Pancreas (tissue), 10 donors: ENCODE measurements at regions not wholly inside any gene's neighbourhood (a gene's known extent, or its start where the extent isn't known, plus 50 kb on each side); places are given as distances from the start of the nearest gene placed in this dataset.

Source experiments
- ATAC-seq, 4 donors: fragments of 200-7000 bp; cut with Tn5 transposase; one replicate each; pipeline versions ENCODE4 v1.8.0 to v1.9.1; 2020; ENCODE audit warnings: mild to moderate bottlenecking in 4 of 4, moderate library complexity in 4 of 4
- DNase-seq, 6 donors: peaks; one replicate each; pipeline ENCODE4 v3.0.0-alpha.2; 2020
- FAIRE-seq: peaks from 2 replicates; lab custom pipeline; 2012; peaks lifted over from hg19 to GRCh38; lab: Jason Lieb, UNC
- H3K27ac ChIP-seq, 4 donors: fragments of 200-600 bp; sonication (generic); 1 replicate in 3 of 4; 2 replicates in 1 of 4; pipeline versions ENCODE4 v1.5.0 to v1.8.0; 2020
- H3K27me3 ChIP-seq, 4 donors: fragments of 200-600 bp; one replicate each; pipeline ENCODE4 v1.8.0; 2021
- H3K36me3 ChIP-seq, 3 donors: fragments of 200-600 bp; sonication (generic) in 1 of 3; one replicate each; pipeline versions ENCODE4 v1.5.0 to v1.8.0; 2020 to 2021
- H3K4me1 ChIP-seq, 3 donors: fragments of 200-600 bp; one replicate each; pipeline ENCODE4 v1.8.0; 2021
- H3K4me3 ChIP-seq, 4 donors: fragments of 200-600 bp; sonication (generic) in 2 of 4; one replicate each; pipeline versions ENCODE4 v1.5.0 to v1.8.0; 2020 to 2021
- H3K9me3 ChIP-seq, 4 donors: fragments of 200-600 bp; one replicate each; pipeline ENCODE4 v1.8.0; 2021
- CTCF ChIP-seq, 4 donors: fragments of 200-600 bp; sonication (generic) in 3 of 4; IDR thresholded peaks; one replicate each; pipeline versions ENCODE4 v1.5.0 to v1.8.0; 2021; ENCODE audit warnings: antibody characterized with exemption in 4 of 4
- WGBS, 2 donors: extraction: QIAGEN DNeasy Blood & Tissue Kit; methylation state at CpG; one replicate each; pipeline ENCODE4 v1.1.7; 2013; 5-methylcytosine and 5-hydroxymethylcytosine counted together
- intact Hi-C, 3 donors: fragments of 100-400 bp; cut with DNase I; formaldehyde crosslinking; loops; one replicate each; pipeline versions ENCODE4 v1.11.1 to v1.14.2; 2022
- donor health status: healthy with polysubstance abuse.
- donor health status: DM: no; HTN: no; CAD: no; lungs with moderate emphysema.
- donor health status: DM: no; HTN: no; CAD: no.
- donor health status: control.
- donor health status: control.
- donor health status: Bipolar disorder and iron deficiency.
- donor health status: DM: yes; HTN: yes; CAD: no.
- donor health status: DM: no; HTN: no; CAD: no.
- donor health status: DM: no; HTN: no; CAD: no.
- donor health status: DM: yes; HTN: yes; CAD: no.

DNA sequence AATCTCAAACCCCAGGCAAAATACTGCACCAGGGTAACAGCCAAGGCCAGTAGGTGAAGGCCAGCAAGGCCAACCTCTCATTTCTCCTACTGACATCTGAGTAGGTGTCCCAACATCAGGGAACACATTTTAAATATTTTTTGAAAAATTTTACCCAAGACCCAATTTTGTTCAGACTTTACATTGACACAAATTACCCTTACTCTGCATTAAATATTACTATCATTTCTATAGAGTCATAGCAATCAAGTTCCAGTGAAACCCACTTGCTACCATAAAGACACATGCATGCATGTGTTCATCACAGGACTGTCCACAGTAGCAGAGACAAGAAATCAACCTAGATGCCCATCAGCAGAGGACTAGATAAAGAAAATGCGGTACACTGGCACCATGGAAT is 99.9 kb downstream of the NRN1 start:
- Histone ChIP-seq H3K27me3 (no peaks in the 10 kb centered on the region), H3K9me3 (no peaks in the 10 kb centered on the region), H3K36me3 (no peaks in the 10 kb centered on the region), H3K27ac (no peak overlapping the region), H3K4me3 (no peak overlapping the region), H3K4me1 (no peaks in the 10 kb centered on the region)
- TF ChIP-seq CTCF (IDR thresholded peaks at IDR 0.05): no peak
- 89 to 97% methylated on average over 1 of the region's 1 CpG for WGBS, 2 donors
- intact Hi-C loops: no loop called here
- FAIRE-seq (no peak), DNase-seq (no peak), ATAC-seq (no peak)

- Histone ChIP-seq H3K4me3 (no peak overlapping the region), H3K27ac (no peak overlapping the region)
- TF ChIP-seq CTCF (IDR thresholded peaks at IDR 0.05): no peak
Measured at GRCh38 chr6:5906340-5906670, 100.4 kb downstream of the NRN1 start.

DNA sequence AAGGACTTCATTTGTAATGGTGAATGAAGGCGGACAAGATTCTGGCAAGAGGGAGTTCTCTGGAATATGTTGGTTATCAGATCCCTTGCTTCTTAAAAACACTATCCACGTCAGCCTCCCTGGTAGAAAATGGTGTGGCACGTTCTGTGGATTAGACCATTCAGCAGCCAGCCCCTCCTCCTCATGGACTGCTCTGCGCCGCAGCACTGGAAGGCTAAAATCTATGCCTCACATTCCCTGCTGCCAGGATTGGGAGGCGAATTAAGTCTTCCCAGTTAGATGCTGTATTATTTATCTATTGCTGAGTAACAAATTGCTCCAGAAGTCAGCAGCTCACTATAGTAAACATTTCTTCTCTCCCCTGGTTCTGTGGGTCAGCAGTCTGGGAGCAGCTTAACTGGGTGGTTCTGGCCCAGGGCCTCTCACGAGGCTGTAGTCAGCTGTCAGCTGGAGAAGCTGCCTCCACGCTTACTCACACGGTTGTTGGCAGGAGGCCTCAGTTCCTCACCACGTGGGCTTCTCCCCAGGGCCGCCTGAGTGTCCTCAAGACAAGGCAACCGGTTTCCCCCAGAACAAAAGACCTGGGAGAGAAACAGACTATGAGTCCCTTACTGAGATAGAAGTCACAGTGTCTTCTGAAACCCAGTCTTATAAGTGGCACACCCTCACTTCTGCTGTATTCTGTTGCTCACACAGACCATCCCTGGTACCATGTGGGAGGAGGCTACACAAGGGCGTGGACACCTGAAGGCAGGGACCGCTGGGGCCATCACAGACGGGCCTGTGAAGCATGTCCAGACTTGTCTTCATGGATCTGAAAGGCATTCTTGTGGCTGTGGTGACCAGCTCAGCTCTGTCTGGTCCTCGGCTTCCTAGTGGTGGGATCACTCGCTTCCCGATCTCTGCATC is 101.0 kb downstream of the NRN1 start:
- Histone ChIP-seq H3K4me1 (no peaks in the 10 kb centered on the region), H3K27ac (no peak overlapping the region), H3K36me3 (no peaks in the 10 kb centered on the region), H3K27me3 (no peaks in the 10 kb centered on the region), H3K9me3 (no peaks in the 10 kb centered on the region), H3K4me3 (no peak overlapping the region)
- FAIRE-seq (no peak), ATAC-seq (peak in 3 of 4 donors; percentile 57 to 79 (median 58)), DNase-seq (peak in 3 of 6 donors; percentile 25 to 31 (median 29))
- TF ChIP-seq CTCF (IDR thresholded peaks at IDR 0.05): no peak
- intact Hi-C loops: no loop called here
- WGBS, 2 donors: 72 to 78% methylated on average over 18 of the region's 18 CpGs

More at GRCh38 chr6:5906340-5906670, 100.4 kb downstream of the NRN1 start:
- ATAC-seq (no peak), FAIRE-seq (no peak), DNase-seq (no peak)
- H3K36me3 ChIP-seq: no peaks in the 10 kb centered on the region
- intact Hi-C loops: no loop called here
- no peaks in the 10 kb centered on the region for H3K4me1 ChIP-seq
- WGBS, 2 donors: 85 to 88% methylated on average over 1 of the region's 1 CpG
- H3K27me3 ChIP-seq: no peaks in the 10 kb centered on the region
- no peaks in the 10 kb centered on the region for H3K9me3 ChIP-seq

DNA sequence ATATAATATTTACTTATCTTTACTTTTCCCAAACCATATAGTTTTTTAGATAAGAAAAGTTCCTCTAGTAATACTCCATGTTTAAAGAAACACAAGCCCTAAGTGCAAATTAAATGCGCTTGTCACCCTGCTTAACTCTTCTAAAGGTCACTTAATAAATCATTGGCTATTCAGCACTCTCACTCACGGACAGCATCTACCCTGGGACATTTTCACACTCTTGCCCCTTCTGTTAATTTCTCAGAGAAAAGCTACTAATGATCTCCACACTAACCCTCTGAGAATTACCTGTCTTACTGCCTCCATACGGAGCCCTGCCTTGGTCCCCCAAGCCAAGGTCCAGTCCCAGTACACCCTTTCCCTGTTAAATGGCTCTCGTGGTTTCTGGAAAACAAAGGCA is 102.2 kb downstream of the NRN1 start:
- Histone ChIP-seq H3K27me3 (no peaks in the 10 kb centered on the region), H3K27ac (no peak overlapping the region), H3K4me1 (no peaks in the 10 kb centered on the region), H3K36me3 (no peaks in the 10 kb centered on the region), H3K9me3 (no peaks in the 10 kb centered on the region), H3K4me3 (no peak overlapping the region)
- TF ChIP-seq CTCF (IDR thresholded peaks at IDR 0.05): no peak
- intact Hi-C loops: no loop called here
- no peak for DNase-seq
- no peak for FAIRE-seq
- WGBS, 2 donors: 59 to 61% methylated on average over 4 of the region's 4 CpGs
- no peak for ATAC-seq
